ENCODE measurements at regions not wholly inside any gene's neighbourhood (a gene's known extent, or its start where the extent isn't known, plus 50 kb on each side); places are given as distances from the start of the nearest gene placed in this dataset.

GRCh38 chr4:147310312-147310711 is 170.6 kb upstream of the EDNRA start:
- TF ChIP-seq ZNF565 (CRISPR knock-in tag; conservative IDR thresholded peaks at IDR 0.05; ENCODE audit: low read depth) = no peak
- no peak for TF ChIP-seq ARNTL (CRISPR knock-in tag; IDR thresholded peaks at IDR 0.05; ENCODE audit: borderline replicate concordance, low read depth)
- TF ChIP-seq GLIS3 (CRISPR knock-in tag; IDR thresholded peaks at IDR 0.05) = no peak
- no peak for TF ChIP-seq ZNF8 (CRISPR knock-in tag; IDR thresholded peaks at IDR 0.05)
- TF ChIP-seq ZFP30 (CRISPR knock-in tag; IDR thresholded peaks at IDR 0.05) = no peak
- no peak for ATAC-seq

- ATAC-seq = no peak
- no peak for TF ChIP-seq ZFP3 (CRISPR knock-in tag; IDR thresholded peaks at IDR 0.05)
- peak; percentile 63 for TF ChIP-seq ISL1 (CRISPR knock-in tag; IDR thresholded peaks at IDR 0.05)
Measured at GRCh38 chr4:147311956-147312355, 168.9 kb upstream of the EDNRA start.

- TF ChIP-seq ISL1 (CRISPR knock-in tag; IDR thresholded peaks at IDR 0.05) (no peak), ZFP3 (CRISPR knock-in tag; IDR thresholded peaks at IDR 0.05) (no peak), ESRRG (CRISPR knock-in tag; IDR thresholded peaks at IDR 0.05) (no peak), OSR1 (CRISPR knock-in tag; IDR thresholded peaks at IDR 0.05) (no peak), ZFP30 (CRISPR knock-in tag; IDR thresholded peaks at IDR 0.05) (no peak), RARB (CRISPR knock-in tag; IDR thresholded peaks at IDR 0.05) (no peak), ZNF70 (CRISPR knock-in tag; IDR thresholded peaks at IDR 0.05) (no peak), TOX (CRISPR knock-in tag; IDR thresholded peaks at IDR 0.05; ENCODE audit: borderline replicate concordance) (no peak), PATZ1 (CRISPR knock-in tag; IDR thresholded peaks at IDR 0.05; ENCODE audit: borderline replicate concordance) (no peak), SNAI2 (CRISPR knock-in tag; IDR thresholded peaks at IDR 0.05) (no peak), ZC3H10 (CRISPR knock-in tag; IDR thresholded peaks at IDR 0.05) (no peak)
- no peak for ATAC-seq
Measured at GRCh38 chr4:147312376-147313046, 168.4 kb upstream of the EDNRA start.

GRCh38 chr4:147313108-147313507 is 167.8 kb upstream of the EDNRA start:
- TF ChIP-seq CSDC2 (CRISPR knock-in tag; IDR thresholded peaks at IDR 0.05) (no peak), TOX (CRISPR knock-in tag; IDR thresholded peaks at IDR 0.05; ENCODE audit: borderline replicate concordance) (no peak), BACH2 (CRISPR knock-in tag; IDR thresholded peaks at IDR 0.05; ENCODE audit: borderline replicate concordance) (no peak), ISL1 (CRISPR knock-in tag; IDR thresholded peaks at IDR 0.05) (no peak), TSHZ2 (CRISPR knock-in tag; IDR thresholded peaks at IDR 0.05) (no peak), RARB (CRISPR knock-in tag; IDR thresholded peaks at IDR 0.05) (no peak), ZFP30 (CRISPR knock-in tag; IDR thresholded peaks at IDR 0.05) (no peak), ZC3H10 (CRISPR knock-in tag; IDR thresholded peaks at IDR 0.05) (no peak)
- ATAC-seq = no peak

- TF ChIP-seq POU6F1 (CRISPR knock-in tag; IDR thresholded peaks at IDR 0.05; ENCODE audit: borderline replicate concordance, low read depth) = no peak
- no peak for TF ChIP-seq GLIS3 (CRISPR knock-in tag; IDR thresholded peaks at IDR 0.05)
- 0 out of 2 replicates have a peak, but pooled peaks have one; percentile 25 for TF ChIP-seq ISL1 (CRISPR knock-in tag; IDR thresholded peaks at IDR 0.05)
- no peak for TF ChIP-seq ZFP30 (CRISPR knock-in tag; IDR thresholded peaks at IDR 0.05)
- TF ChIP-seq ESRRG (CRISPR knock-in tag; IDR thresholded peaks at IDR 0.05) = no peak
- no peak for TF ChIP-seq CREB5 (CRISPR knock-in tag; IDR thresholded peaks at IDR 0.05; ENCODE audit: low read depth)
- 0 out of 3 replicates have a peak, but pooled peaks have one; percentile 18 for ATAC-seq
Measured at GRCh38 chr4:147318586-147318985, 162.3 kb upstream of the EDNRA start.
